ENCODE measurements at regions not wholly inside any gene's neighbourhood (a gene's known extent, or its start where the extent isn't known, plus 50 kb on each side); places are given as distances from the start of the nearest gene placed in this dataset.

GRCh38 chr12:125531574-125531973 is 466.3 kb downstream of the AACS start:
- Histone ChIP-seq H3K27ac (replicated peaks) (no peak overlapping the region), H3K27me3 (ENCODE audit: insufficient read depth, poor library complexity, severe bottlenecking) (no peaks in the 10 kb centered on the region)
- no peak for DNase-seq (ENCODE audit: low read depth in 1 of 2, low spot score in 1 of 2)

DNA sequence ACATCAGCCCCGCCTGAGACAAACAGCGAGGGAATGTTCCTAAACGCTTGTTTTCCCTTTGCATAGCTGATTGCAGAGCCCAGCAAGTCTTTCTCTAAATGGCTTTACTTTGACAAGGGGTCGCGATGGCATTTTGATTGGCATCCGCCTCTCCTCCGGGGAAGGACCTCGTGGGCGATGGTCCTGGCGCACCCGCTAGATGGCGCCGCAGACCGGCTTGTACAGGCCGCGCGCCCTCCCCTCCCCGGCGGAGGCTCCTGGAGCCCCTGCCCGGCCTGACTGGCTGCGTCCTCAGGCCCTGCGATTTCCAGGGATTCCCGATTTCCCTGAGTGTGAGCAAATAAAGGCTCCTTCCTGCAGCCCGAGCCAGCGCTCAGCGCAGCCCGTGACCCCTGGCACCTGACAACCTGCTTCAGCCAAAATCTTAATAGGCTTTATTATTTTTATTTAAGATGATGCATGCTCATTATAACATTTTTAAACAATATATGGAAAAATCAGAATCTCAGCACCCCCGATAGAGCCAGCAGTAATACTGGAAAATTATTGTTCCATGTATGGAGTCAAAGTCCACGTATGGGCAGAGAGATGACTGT is 468.3 kb downstream of the AACS start:
- DNase-seq (ENCODE audit: low read depth in 1 of 2, low spot score in 1 of 2) = peak in 1 of 2 experiments; percentile 11
- Histone ChIP-seq H3K4me3 (replicated peaks; ENCODE audit: insufficient read depth, low read length) (no peak overlapping the region), H3K27ac (replicated peaks) (no peak overlapping the region), H3K27me3 (ENCODE audit: insufficient read depth, poor library complexity, severe bottlenecking) (no peaks in the 10 kb centered on the region)
- TF ChIP-seq POLR2AphosphoS5 (IDR thresholded peaks at IDR 0.05; ENCODE audit: low read depth) = no peak
- TF ChIP-seq, protein P1, sequence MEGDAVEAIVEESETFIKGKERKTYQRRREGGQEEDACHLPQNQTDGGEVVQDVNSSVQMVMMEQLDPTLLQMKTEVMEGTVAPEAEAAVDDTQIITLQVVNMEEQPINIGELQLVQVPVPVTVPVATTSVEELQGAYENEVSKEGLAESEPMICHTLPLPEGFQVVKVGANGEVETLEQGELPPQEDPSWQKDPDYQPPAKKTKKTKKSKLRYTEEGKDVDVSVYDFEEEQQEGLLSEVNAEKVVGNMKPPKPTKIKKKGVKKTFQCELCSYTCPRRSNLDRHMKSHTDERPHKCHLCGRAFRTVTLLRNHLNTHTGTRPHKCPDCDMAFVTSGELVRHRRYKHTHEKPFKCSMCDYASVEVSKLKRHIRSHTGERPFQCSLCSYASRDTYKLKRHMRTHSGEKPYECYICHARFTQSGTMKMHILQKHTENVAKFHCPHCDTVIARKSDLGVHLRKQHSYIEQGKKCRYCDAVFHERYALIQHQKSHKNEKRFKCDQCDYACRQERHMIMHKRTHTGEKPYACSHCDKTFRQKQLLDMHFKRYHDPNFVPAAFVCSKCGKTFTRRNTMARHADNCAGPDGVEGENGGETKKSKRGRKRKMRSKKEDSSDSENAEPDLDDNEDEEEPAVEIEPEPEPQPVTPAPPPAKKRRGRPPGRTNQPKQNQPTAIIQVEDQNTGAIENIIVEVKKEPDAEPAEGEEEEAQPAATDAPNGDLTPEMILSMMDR (IDR thresholded peaks at IDR 0.05; ENCODE audit: insufficient read depth, low read length) = no peak
- no peak for TF ChIP-seq REST (IDR thresholded peaks at IDR 0.05; ENCODE audit: insufficient replicate concordance, low read depth)
- TF ChIP-seq SPI1 (IDR thresholded peaks at IDR 0.05; ENCODE audit: borderline replicate concordance, low read depth) = no peak
- no peak for TF ChIP-seq GABPA (IDR thresholded peaks at IDR 0.05; ENCODE audit: low read depth)

More at GRCh38 chr12:125531574-125531973, 466.3 kb downstream of the AACS start:
- no peak overlapping the region for H3K4me3 ChIP-seq (replicated peaks; ENCODE audit: insufficient read depth, low read length)
- TF ChIP-seq GABPA (IDR thresholded peaks at IDR 0.05; ENCODE audit: low read depth) (no peak), REST (IDR thresholded peaks at IDR 0.05; ENCODE audit: insufficient replicate concordance, low read depth) (no peak), SPI1 (IDR thresholded peaks at IDR 0.05; ENCODE audit: borderline replicate concordance, low read depth) (no peak), POLR2AphosphoS5 (IDR thresholded peaks at IDR 0.05; ENCODE audit: low read depth) (no peak)
- TF ChIP-seq, protein P1 (IDR thresholded peaks at IDR 0.05; ENCODE audit: insufficient read depth, low read length) = no peak

- DNase-seq (ENCODE audit: low read depth in 1 of 2, low spot score in 1 of 2) = no peak
- TF ChIP-seq POLR2AphosphoS5 (IDR thresholded peaks at IDR 0.05; ENCODE audit: low read depth) (no peak), GABPA (IDR thresholded peaks at IDR 0.05; ENCODE audit: low read depth) (no peak), SPI1 (IDR thresholded peaks at IDR 0.05; ENCODE audit: borderline replicate concordance, low read depth) (no peak), REST (IDR thresholded peaks at IDR 0.05; ENCODE audit: insufficient replicate concordance, low read depth) (no peak)
- TF ChIP-seq, protein P1 (IDR thresholded peaks at IDR 0.05; ENCODE audit: insufficient read depth, low read length) = no peak
- H3K27me3 ChIP-seq (ENCODE audit: insufficient read depth, poor library complexity, severe bottlenecking) = no peaks in the 10 kb centered on the region
- no peak overlapping the region for H3K4me3 ChIP-seq (replicated peaks; ENCODE audit: insufficient read depth, low read length)
- H3K27ac ChIP-seq (replicated peaks) = no peak overlapping the region
Observed at GRCh38 chr12:125538401-125539199, 473.4 kb downstream of the AACS start.

Measured in HL-60 (cell line).